H1 (cell line): ENCODE measurements at regions not wholly inside any gene's neighbourhood (a gene's known extent, or its start where the extent isn't known, plus 50 kb on each side); places are given as distances from the start of the nearest gene placed in this dataset.

Experiments used
- BACH1 ChIP-seq: IDR thresholded peaks from 2 replicates; pipeline ENCODE4 v1.6.1; 2012; ENCODE audit warnings: low read length, improper control_type of control experiment
- TAF7 ChIP-seq: optimal IDR thresholded peaks from 2 replicates; pipeline ENCODE3; 2011; ENCODE audit warnings: low read depth, mild to moderate bottlenecking, inconsistent platforms, low read length, moderate library complexity, borderline replicate concordance
- TF ChIP-seq, protein P1 (sequence below): IDR thresholded peaks from 2 replicates; pipeline ENCODE4 v1.6.1; 2011; ENCODE audit warnings: low read depth, mild to moderate bottlenecking, low read length; ENCODE audit not compliant: insufficient read depth

DNA sequence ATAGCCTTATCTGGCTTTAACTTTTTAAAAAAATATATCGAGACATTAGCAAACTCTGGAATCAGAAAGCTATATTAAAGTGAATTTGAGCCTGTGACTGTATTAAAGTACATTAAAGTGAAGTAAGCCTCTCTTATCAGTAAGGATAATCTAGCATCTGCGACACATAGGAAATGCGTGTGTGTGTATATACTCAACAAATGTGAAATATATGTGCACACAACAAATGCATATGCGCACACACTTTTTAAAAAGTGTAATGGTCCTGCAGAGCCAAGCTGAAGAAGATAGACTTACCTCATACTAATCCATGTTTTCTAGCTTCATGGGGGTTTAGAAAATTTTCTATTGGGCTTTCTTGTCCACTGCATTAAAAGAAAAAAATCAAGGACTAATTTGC is 437.1 kb downstream of the ZIC1 start (continued):
- TF ChIP-seq BACH1 (no peak), TAF7 (no peak)
- TF ChIP-seq, protein P1, sequence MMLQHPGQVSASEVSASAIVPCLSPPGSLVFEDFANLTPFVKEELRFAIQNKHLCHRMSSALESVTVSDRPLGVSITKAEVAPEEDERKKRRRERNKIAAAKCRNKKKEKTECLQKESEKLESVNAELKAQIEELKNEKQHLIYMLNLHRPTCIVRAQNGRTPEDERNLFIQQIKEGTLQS, result no peak
